WI38 (cell line): ENCODE measurements at regions not wholly inside any gene's neighbourhood (a gene's known extent, or its start where the extent isn't known, plus 50 kb on each side); places are given as distances from the start of the nearest gene placed in this dataset.

Experiments used
- H3K4me3 ChIP-seq: 2 replicates; pipeline ENCODE4 v1.5.1; 2011; ENCODE audit warnings: low read depth, mild to moderate bottlenecking, control low read depth, low read length
- TF ChIP-seq, protein P1 (sequence below): IDR thresholded peaks from 2 replicates; pipeline ENCODE4 v1.5.1; 2012; ENCODE audit warnings: low read depth, mild to moderate bottlenecking, control low read depth, low read length

DNA sequence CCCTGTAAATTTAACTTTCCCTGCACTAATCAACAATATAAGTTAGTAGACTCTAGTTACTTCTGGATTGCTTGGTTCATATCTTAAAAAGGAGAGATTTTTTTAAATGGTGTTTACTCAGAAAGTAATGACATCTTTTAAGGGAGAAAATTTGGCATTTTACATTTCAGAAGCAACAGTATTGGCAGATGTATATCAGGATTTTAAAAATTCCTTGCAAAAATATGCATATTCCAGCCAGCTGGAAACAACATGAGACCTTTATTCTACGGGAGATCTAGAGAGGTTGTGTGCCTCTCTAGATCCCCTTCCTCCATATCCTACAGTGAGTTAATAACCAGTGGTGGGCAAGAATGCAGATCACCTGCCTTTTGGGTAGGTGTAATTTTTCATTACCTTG is 848.2 kb downstream of the USP25 start:
- H3K4me3 ChIP-seq: no peak overlapping the region
- TF ChIP-seq, protein P1, sequence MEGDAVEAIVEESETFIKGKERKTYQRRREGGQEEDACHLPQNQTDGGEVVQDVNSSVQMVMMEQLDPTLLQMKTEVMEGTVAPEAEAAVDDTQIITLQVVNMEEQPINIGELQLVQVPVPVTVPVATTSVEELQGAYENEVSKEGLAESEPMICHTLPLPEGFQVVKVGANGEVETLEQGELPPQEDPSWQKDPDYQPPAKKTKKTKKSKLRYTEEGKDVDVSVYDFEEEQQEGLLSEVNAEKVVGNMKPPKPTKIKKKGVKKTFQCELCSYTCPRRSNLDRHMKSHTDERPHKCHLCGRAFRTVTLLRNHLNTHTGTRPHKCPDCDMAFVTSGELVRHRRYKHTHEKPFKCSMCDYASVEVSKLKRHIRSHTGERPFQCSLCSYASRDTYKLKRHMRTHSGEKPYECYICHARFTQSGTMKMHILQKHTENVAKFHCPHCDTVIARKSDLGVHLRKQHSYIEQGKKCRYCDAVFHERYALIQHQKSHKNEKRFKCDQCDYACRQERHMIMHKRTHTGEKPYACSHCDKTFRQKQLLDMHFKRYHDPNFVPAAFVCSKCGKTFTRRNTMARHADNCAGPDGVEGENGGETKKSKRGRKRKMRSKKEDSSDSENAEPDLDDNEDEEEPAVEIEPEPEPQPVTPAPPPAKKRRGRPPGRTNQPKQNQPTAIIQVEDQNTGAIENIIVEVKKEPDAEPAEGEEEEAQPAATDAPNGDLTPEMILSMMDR: no peak

DNA sequence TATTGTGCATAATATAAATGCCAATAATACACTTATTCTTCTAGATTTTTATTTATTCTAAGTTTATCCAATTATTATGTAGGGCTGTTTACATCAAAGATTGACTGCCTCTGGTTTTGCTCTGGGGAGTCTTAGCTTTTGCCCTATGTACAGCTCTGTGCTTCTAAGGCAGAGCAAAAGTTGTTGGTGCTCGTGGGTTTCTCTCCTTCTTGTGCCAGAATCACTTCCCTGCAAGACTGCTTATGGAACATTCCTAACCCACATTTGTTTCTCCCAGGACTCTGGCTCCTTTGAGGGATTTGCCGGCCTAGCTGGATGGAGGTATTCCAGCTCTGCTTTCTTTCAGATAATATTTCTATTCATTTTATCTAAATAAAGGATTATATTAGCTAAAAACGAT is 849.1 kb downstream of the USP25 start:
- TF ChIP-seq, protein P1: no peak

DNA sequence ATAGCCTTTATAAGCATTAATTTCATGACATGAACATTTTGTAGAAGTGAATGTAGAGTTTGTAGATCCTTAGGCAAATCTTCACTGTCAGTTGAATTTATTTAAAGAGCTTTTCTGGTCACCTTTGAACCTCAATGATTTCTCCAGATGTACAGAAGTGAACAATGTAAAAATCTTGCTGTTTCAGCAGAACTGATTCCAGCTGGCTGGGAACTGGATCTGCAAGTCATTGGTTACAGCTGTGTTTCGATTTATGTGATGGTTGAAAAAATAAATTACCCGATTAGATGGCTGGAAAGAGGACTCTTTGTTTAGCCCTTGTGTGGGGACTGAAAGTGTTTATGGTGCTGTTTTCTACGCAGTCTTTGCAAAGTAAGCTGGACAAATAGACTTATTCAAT is 849.8 kb downstream of the USP25 start:
- TF ChIP-seq, protein P1: no peak
- H3K4me3 ChIP-seq: no peak overlapping the region

More for the DNA sequence above, 849.1 kb downstream of the USP25 start:
- no peak overlapping the region for H3K4me3 ChIP-seq

DNA sequence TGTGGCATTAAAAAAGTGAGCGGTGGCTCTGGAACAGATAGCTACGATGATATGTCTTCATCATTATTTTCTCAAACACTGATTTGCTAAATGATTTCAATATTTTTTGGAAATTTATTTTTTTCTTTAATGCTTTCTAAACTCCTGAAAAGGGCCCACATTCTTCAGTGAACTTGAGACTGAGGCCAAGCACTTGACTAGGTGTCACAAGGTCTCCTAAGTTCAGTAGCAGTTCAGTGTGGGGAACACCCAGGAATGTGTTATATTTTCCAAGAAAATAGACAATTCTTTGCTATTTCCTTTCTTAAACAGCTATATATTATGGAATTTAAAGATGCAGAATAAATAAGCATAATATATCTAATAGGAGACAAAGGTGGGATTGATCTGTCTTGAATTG is 850.9 kb downstream of the USP25 start:
- no peak overlapping the region for H3K4me3 ChIP-seq
- TF ChIP-seq, protein P1: no peak

DNA sequence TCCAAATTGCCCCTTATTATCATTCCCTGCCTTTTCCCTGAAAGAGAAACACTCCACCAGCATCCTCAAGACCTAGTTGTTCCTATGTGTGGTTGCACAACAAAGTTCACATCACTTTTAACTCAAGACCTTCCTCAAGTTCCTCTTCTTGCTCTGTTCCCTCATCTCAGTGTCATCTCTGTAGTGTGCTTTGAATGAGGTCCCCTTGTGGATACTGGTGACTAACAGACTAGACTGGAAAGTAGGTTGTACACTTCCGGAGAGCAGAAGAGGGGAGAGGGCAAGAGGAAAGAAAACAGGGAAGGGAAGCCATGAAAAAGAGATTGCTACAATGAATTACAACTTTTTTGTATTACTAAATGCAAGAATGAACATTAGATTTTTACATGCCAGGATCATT is 853.8 kb downstream of the USP25 start:
- TF ChIP-seq, protein P1: no peak
- H3K4me3 ChIP-seq: no peak overlapping the region

DNA sequence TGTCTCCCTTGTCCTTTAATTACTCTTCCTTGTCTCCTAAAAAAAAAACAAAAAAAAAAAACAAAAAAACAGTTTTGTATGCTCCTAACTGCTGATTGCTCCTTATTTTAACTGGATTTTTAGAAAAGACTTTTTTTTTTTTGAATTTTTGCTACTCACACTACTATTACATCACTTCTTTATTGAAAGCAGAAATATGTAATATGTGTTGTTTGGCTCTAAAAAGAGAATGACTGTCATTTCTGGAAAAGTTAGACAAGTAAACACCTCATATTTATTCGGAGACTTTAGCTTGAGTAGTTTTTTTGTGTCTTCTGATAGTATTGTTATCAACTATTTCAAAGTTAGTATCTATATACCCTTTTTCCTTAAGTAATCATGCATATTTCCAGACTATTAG is 855.0 kb downstream of the USP25 start:
- TF ChIP-seq, protein P1: no peak
- H3K4me3 ChIP-seq: no peak overlapping the region

DNA sequence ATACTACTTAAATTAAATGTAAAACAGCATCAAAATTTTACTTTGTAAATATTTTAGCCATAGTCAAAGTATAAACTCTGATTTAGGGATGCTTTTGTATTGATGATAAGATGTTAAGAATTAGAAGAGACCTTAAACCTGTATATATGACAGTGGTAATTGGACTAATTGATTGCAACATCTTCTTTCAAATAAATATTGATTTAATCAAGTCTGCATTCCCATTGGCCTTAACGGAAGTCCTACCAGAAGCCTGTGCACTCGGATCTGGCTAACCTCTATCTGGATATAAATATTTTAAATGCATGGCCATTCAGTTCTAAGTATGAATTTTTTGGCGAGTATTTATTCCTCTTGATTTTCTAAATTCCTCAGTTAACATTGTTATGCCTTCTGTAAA is 856.1 kb downstream of the USP25 start:
- no peak overlapping the region for H3K4me3 ChIP-seq
- TF ChIP-seq, protein P1: no peak
